ENCODE measurements at regions not wholly inside any gene's neighbourhood (a gene's known extent, or its start where the extent isn't known, plus 50 kb on each side); places are given as distances from the start of the nearest gene placed in this dataset.
A peak's percentile ranks its signal among the peaks of the same experiment; 100 is the strongest.

GRCh38 chr5:51449026-51449425 lies 65.8 kb downstream of the ISL1 start:
- no peak overlapping the region for H3K27ac Mint-ChIP-seq
- H3K27me3 Mint-ChIP-seq (ENCODE audit: low read depth) = peaks cover 4% of the 10 kb centered on the region
- H3K36me3 Mint-ChIP-seq (ENCODE audit: low read depth) = no peaks in the 10 kb centered on the region
- H3K4me3 Mint-ChIP-seq = no peak overlapping the region
- peaks cover 10% of the 10 kb centered on the region for H3K4me1 Mint-ChIP-seq
- TF ChIP-seq, protein P1, sequence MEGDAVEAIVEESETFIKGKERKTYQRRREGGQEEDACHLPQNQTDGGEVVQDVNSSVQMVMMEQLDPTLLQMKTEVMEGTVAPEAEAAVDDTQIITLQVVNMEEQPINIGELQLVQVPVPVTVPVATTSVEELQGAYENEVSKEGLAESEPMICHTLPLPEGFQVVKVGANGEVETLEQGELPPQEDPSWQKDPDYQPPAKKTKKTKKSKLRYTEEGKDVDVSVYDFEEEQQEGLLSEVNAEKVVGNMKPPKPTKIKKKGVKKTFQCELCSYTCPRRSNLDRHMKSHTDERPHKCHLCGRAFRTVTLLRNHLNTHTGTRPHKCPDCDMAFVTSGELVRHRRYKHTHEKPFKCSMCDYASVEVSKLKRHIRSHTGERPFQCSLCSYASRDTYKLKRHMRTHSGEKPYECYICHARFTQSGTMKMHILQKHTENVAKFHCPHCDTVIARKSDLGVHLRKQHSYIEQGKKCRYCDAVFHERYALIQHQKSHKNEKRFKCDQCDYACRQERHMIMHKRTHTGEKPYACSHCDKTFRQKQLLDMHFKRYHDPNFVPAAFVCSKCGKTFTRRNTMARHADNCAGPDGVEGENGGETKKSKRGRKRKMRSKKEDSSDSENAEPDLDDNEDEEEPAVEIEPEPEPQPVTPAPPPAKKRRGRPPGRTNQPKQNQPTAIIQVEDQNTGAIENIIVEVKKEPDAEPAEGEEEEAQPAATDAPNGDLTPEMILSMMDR (IDR thresholded peaks at IDR 0.05; ENCODE audit: unreplicated experiment in 3 of 3) = no peak
- no peaks in the 10 kb centered on the region for H3K9me3 Mint-ChIP-seq

GRCh38 chr5:51452562-51452961 lies 69.3 kb downstream of the ISL1 start:
- H3K27me3 Mint-ChIP-seq (ENCODE audit: low read depth) = peaks cover 3% of the 10 kb centered on the region
- H3K4me1 Mint-ChIP-seq = peaks cover 10% of the 10 kb centered on the region
- H3K27ac Mint-ChIP-seq = no peak overlapping the region
- TF ChIP-seq, protein P1 (IDR thresholded peaks at IDR 0.05; ENCODE audit: unreplicated experiment in 3 of 3) = no peak
- no peaks in the 10 kb centered on the region for H3K36me3 Mint-ChIP-seq (ENCODE audit: low read depth)
- no peak overlapping the region for H3K4me3 Mint-ChIP-seq
- no peaks in the 10 kb centered on the region for H3K9me3 Mint-ChIP-seq

DNA sequence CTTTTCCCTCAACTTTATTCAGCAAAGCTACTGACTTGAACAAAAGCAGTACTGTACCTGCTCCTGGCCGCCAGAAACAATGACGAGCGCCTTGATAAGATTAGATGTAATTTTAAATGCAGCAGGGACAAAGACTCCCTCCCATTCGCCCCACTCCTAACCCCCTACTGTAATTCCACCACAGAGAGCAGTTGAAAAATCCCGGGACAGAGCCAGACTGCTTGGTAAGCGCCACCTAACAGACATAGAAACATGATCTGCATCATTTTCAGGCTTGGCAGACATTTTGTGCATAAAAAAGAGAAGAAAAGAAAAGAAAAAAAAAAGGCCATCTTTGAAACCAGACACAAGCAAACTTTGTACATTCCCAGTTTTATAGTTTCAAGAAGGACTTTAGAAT lies 81.9 kb downstream of the ISL1 start:
- Mint-ChIP-seq H3K9me3 (no peaks in the 10 kb centered on the region), H3K27ac (peak overlapping the region; percentile 39 to 85 (median 74)), H3K27me3 (ENCODE audit: low read depth) (peaks cover 6% of the 10 kb centered on the region), H3K36me3 (ENCODE audit: low read depth) (no peaks in the 10 kb centered on the region), H3K4me3 (peak overlapping the region; percentile 50 to 67 (median 56)), H3K4me1 (peaks cover 6% of the 10 kb centered on the region)
- TF ChIP-seq, protein P1 (IDR thresholded peaks at IDR 0.05; ENCODE audit: unreplicated experiment in 3 of 3) = no peak

- TF ChIP-seq, protein P1 (IDR thresholded peaks at IDR 0.05; ENCODE audit: unreplicated experiment in 3 of 3) = no peak
- Mint-ChIP-seq H3K36me3 (ENCODE audit: low read depth) (no peaks in the 10 kb centered on the region), H3K4me3 (no peak overlapping the region), H3K27me3 (ENCODE audit: low read depth) (peaks cover 4% of the 10 kb centered on the region), H3K9me3 (no peaks in the 10 kb centered on the region), H3K27ac (no peak overlapping the region), H3K4me1 (peaks cover 6% of the 10 kb centered on the region)
Measured at GRCh38 chr5:51466214-51466613, 83.0 kb downstream of the ISL1 start.

- no peaks in the 10 kb centered on the region for H3K9me3 Mint-ChIP-seq
- H3K27ac Mint-ChIP-seq = no peak overlapping the region
- H3K27me3 Mint-ChIP-seq (ENCODE audit: low read depth) = peaks cover 4% of the 10 kb centered on the region
- H3K4me1 Mint-ChIP-seq = peaks cover 6% of the 10 kb centered on the region
- TF ChIP-seq, protein P1 (IDR thresholded peaks at IDR 0.05; ENCODE audit: unreplicated experiment in 3 of 3) = no peak
- H3K4me3 Mint-ChIP-seq = no peak overlapping the region
- no peaks in the 10 kb centered on the region for H3K36me3 Mint-ChIP-seq (ENCODE audit: low read depth)
Measured at GRCh38 chr5:51468196-51468595, 84.9 kb downstream of the ISL1 start.

DNA sequence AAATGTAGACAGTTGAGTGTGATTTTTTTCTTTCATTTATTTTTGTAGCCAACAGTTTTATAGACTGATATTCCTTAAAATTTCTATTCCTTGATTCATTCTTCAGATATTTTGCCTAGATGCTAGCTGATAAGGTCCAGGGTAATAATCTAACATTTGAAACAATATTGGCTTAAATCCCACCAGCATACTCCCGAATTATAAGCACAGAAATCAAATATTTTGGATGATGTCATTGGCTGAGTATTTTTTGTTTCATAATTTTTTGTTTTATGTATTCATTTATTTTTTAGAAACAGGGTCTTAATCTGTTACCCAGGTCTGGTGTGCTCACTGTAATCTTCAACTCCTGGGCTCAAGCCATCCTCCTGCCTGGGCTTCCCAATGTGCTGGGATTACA lies 88.4 kb downstream of the ISL1 start:
- Mint-ChIP-seq H3K36me3 (ENCODE audit: low read depth) (no peaks in the 10 kb centered on the region), H3K27ac (no peak overlapping the region), H3K27me3 (ENCODE audit: low read depth) (no peaks in the 10 kb centered on the region), H3K4me1 (no peaks in the 10 kb centered on the region), H3K4me3 (no peak overlapping the region), H3K9me3 (no peaks in the 10 kb centered on the region)
- TF ChIP-seq, protein P1 (IDR thresholded peaks at IDR 0.05; ENCODE audit: unreplicated experiment in 3 of 3) = no peak
